Chondrocyte (in vitro differentiated cells): ENCODE measurements at regions not wholly inside any gene's neighbourhood (a gene's known extent, or its start where the extent isn't known, plus 50 kb on each side); places are given as distances from the start of the nearest gene placed in this dataset.

Experiments
- DNase-seq: peaks from one replicate; pipeline ENCODE4 v3.0.0; 2021; ENCODE audit warnings: mixed read lengths, low spot score
- H3K27ac Mint-ChIP-seq: one replicate; pipeline ENCODE4 v1.8.0; 2021; ENCODE audit warnings: mild to moderate bottlenecking, moderate library complexity, mixed read lengths; ENCODE audit not compliant: unreplicated experiment
- H3K27me3 Mint-ChIP-seq: 2 replicates; pipeline ENCODE4 v1.8.0; 2021; ENCODE audit warnings: low read depth, mixed read lengths
- H3K36me3 Mint-ChIP-seq: 2 replicates; pipeline ENCODE4 v1.8.0; 2021; ENCODE audit warnings: low read depth, mixed read lengths
- H3K4me1 Mint-ChIP-seq: 2 replicates; pipeline ENCODE4 v1.8.0; 2021; ENCODE audit warnings: low read depth, mild to moderate bottlenecking, mixed read lengths
- H3K4me3 Mint-ChIP-seq: one replicate; pipeline ENCODE4 v1.8.0; 2021; ENCODE audit warnings: mild to moderate bottlenecking, moderate library complexity, mixed read lengths; ENCODE audit not compliant: unreplicated experiment
- H3K9me3 Mint-ChIP-seq: 2 replicates; pipeline ENCODE4 v1.8.0; 2021; ENCODE audit warnings: low read depth, mixed read lengths
- TF ChIP-seq, protein P1 (sequence below): fragments of 200-600 bp; sonication (generic); IDR thresholded peaks from 2 replicates; pipeline ENCODE4 v1.5.0; 2021; ENCODE audit warnings: antibody characterized with exemption, mild to moderate bottlenecking, moderate library complexity

DNA sequence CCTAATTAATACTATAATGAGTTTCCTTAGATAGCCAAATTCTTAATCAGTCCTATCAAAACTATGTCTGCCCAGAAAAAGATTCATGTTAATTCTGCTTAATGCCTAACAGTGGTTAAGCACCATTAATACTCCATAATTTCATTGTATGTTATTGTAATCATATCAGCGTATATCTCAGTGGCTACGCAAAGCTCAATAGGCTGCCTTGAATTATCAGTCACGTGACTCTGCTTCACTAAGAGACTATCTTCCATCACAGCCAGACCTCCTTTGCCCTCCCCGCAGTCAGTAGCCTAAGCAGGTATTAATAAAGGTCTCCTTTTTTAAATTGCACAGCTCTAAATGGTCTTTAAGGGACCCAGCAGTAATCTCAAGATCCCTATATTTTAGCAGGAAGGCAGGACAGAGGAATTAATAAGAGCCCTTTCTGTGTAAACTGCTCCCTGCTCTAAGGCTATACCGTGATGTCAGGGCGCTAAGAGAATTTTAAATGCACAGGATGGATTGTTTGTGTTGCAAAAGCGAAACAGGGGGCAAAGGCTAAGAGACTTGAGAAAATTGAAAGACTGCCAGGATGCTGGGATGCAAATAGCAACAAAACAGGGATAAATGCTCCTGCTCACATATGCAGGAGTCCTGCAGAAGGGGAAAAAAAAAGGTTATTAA is 215.6 kb upstream of the POU3F3 start:
- no peaks in the 10 kb centered on the region for H3K4me1 Mint-ChIP-seq
- no peak for DNase-seq
- H3K4me3 Mint-ChIP-seq, result no peak overlapping the region
- no peaks in the 10 kb centered on the region for H3K9me3 Mint-ChIP-seq
- no peaks in the 10 kb centered on the region for H3K36me3 Mint-ChIP-seq
- TF ChIP-seq, protein P1, sequence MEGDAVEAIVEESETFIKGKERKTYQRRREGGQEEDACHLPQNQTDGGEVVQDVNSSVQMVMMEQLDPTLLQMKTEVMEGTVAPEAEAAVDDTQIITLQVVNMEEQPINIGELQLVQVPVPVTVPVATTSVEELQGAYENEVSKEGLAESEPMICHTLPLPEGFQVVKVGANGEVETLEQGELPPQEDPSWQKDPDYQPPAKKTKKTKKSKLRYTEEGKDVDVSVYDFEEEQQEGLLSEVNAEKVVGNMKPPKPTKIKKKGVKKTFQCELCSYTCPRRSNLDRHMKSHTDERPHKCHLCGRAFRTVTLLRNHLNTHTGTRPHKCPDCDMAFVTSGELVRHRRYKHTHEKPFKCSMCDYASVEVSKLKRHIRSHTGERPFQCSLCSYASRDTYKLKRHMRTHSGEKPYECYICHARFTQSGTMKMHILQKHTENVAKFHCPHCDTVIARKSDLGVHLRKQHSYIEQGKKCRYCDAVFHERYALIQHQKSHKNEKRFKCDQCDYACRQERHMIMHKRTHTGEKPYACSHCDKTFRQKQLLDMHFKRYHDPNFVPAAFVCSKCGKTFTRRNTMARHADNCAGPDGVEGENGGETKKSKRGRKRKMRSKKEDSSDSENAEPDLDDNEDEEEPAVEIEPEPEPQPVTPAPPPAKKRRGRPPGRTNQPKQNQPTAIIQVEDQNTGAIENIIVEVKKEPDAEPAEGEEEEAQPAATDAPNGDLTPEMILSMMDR, result no peak
- H3K27ac Mint-ChIP-seq, result no peak overlapping the region
- H3K27me3 Mint-ChIP-seq, result no peaks in the 10 kb centered on the region

- Mint-ChIP-seq H3K4me3 (no peak overlapping the region), H3K36me3 (no peaks in the 10 kb centered on the region), H3K27ac (no peak overlapping the region), H3K4me1 (no peaks in the 10 kb centered on the region), H3K9me3 (no peaks in the 10 kb centered on the region), H3K27me3 (no peaks in the 10 kb centered on the region)
- TF ChIP-seq, protein P1, result no peak
- DNase-seq, result no peak
Measured at GRCh38 chr2:104638859-104639202, 215.1 kb upstream of the POU3F3 start.

GRCh38 chr2:104641786-104642185 is 212.1 kb upstream of the POU3F3 start:
- no peak for DNase-seq
- H3K4me3 Mint-ChIP-seq, result no peak overlapping the region
- no peaks in the 10 kb centered on the region for H3K4me1 Mint-ChIP-seq
- no peaks in the 10 kb centered on the region for H3K27me3 Mint-ChIP-seq
- TF ChIP-seq, protein P1, result no peak
- no peaks in the 10 kb centered on the region for H3K36me3 Mint-ChIP-seq
- no peaks in the 10 kb centered on the region for H3K9me3 Mint-ChIP-seq
- no peak overlapping the region for H3K27ac Mint-ChIP-seq

DNA sequence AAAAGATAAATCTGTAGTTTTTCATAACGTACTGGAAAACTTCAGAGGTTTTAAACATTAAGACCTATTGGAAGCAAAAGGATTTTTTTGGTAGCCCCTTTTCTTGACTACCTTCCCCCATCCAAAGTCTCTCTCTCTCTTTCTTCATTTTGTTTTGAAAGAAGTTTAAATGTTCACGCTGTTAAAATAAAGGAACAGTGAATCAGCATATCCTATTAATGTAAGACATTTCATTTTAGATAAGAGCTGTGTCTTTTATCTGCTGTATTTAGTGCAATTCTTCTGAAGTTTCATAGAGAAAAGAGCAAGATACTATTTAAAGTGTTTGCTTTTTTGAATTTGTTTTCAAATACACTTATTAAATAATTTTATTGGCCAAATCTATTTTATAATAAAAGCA is 205.5 kb upstream of the POU3F3 start:
- DNase-seq, result no peak
- no peaks in the 10 kb centered on the region for H3K27me3 Mint-ChIP-seq
- H3K4me3 Mint-ChIP-seq, result no peak overlapping the region
- H3K9me3 Mint-ChIP-seq, result no peaks in the 10 kb centered on the region
- H3K27ac Mint-ChIP-seq, result no peak overlapping the region
- TF ChIP-seq, protein P1, result no peak
- peaks cover 3% of the 10 kb centered on the region for H3K4me1 Mint-ChIP-seq
- H3K36me3 Mint-ChIP-seq, result no peaks in the 10 kb centered on the region

DNA sequence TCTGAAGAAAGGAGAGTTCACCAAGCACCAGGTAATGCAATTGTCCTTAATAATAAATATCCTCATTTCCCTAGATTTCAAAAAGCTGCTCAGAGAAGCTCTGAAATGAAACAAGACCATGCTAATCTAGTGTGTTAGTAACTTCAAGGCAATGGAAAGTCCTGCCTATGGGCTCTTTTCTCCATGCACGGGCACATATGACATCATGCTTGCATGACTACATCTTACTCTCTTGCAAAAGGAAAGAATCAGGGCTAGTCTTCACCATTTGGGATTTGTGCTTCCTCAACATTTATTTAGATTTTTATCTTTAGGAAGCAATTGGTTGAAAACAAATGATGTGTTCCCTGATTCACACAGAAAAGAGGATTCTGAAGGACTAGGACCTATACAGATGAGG is 204.0 kb upstream of the POU3F3 start:
- no peak overlapping the region for H3K27ac Mint-ChIP-seq
- H3K4me3 Mint-ChIP-seq, result no peak overlapping the region
- DNase-seq, result no peak
- peaks cover 3% of the 10 kb centered on the region for H3K4me1 Mint-ChIP-seq
- no peaks in the 10 kb centered on the region for H3K9me3 Mint-ChIP-seq
- no peaks in the 10 kb centered on the region for H3K36me3 Mint-ChIP-seq
- H3K27me3 Mint-ChIP-seq, result no peaks in the 10 kb centered on the region
- TF ChIP-seq, protein P1, result no peak
